ENCODE measurements at regions not wholly inside any gene's neighbourhood (a gene's known extent, or its start where the extent isn't known, plus 50 kb on each side); places are given as distances from the start of the nearest gene placed in this dataset.
"Not testable (repeated sequence)": the region's sequence is repeated elsewhere in the genome, so short reads cannot be mapped to it uniquely, and the experiment has no call there.

DNA sequence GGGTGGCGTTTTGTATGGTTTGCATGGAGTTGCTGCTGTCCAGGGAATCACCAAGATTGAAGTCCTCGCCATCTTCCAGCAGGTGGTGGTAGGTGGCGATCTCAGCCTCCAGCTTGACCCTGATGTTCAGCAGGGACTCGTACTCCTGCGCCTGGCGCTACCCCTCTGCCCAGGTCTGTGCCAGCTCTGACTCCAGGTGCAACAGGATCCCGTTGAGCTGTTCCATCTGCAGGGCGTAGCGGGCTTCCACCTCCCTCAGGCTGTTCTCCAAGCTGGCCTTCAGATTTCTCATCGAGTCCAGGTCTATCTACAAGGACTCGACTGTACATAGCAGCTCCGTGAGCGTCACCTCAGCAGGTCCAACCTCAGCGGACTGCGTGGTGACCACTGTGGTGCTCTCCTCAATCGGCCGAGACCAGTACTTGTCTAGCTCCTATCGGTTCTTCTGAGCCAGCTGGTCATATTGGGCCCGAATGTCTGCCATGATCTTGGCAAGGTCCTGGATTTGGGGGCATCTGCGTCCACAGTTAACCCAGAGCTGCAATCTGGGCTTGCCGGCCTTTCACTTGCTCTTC, 1584.8 kb upstream of the ACO1 start:
- no peak for DNase-seq

DNA sequence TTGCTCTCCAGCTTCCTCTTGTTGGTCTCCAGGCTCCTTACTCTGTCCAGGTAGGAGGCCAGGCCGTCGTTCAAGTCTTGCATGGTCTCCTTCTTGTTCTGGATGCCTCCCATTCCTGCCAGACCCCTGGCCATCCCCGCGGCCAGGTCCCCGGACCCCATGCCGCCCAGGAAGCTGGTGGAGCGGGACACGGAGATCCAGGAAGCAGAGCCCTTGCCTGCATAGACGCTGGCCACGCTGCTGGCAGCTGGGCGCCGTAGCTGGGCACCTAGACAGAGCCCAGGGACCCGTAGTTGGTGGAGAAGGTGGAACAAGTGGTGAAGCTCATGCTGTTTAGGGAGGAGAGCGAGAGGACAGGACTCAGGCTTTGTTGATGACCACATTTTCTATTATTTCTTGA, 1584.0 kb upstream of the ACO1 start:
- no peak for DNase-seq

DNA sequence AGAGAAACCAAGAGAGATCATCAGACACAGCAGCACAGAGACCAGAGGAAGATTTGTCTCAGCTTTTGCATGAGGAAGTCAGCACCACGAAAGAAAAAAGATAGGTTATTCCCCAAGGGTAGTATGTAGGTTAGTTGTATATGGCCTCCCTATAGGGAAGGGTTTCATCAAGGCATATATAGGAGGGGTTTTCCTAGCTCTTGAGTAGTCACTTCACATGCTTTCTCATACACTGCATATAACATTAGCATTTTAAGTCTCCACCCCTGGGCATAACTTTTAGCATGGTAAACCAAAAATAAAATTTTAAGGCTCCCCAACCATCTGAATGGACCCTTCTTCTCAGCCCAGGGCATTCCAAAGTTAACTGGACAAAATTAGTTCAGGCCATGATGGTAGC, 1571.6 kb upstream of the ACO1 start:
- no peak for DNase-seq

DNA sequence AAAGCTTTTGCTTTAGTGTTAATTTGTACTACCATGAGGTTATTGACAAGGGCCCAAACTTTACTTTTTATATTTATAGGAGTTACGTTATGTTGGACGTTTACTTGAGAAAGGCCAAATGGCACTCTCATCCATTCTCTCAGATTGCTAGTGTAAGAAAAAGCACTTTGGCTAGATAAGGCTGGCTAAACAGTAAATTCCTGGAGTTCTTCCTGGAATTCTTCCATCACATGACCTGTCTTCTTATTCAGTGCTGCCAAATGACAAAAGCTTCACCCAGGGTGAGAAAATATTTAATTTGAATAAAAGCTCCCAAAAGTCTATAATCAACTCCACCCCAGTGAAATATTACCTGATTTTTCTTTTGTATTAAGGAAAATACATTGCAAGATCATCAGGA, 1568.9 kb upstream of the ACO1 start:
- no peak for DNase-seq

DNA sequence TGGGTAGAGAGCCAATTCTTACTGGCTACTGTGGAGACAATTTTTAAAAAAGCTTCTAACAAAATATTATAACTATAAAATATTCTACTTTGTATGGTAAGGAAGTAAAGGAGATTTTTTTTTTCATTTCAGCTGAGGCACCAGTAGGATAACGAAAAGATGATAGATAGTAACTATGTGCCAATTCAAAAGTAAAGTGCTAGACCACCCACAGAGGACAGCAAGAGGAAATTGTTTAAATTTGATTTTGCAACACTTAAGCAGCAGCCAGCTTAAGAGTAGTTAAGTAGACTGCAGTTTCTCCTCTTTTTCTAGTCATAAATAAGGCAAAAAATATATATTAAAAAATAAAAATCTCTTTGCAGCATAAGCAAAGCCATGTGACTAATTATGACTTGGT, 1539.3 kb upstream of the ACO1 start:
- no peak for DNase-seq

DNA sequence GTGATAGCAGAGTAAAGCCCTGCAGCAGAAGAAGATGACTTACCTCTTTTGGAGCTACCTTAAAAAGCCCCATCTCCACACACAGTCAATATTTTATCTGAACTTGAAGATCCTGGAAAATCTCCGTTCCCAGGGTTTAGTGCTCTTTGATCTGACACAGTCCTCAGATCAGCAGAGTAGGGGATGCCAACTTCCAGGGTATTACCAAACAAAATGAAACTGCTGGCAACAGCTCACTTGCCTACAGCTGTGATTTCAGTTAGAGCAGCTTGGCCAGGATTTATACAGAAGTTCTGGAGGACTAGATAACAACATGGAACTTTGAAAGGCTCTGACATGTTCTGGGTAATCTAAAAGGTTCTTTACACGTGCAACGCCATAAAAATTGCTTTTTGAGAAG, 1537.8 kb upstream of the ACO1 start:
- no peak for DNase-seq

DNA sequence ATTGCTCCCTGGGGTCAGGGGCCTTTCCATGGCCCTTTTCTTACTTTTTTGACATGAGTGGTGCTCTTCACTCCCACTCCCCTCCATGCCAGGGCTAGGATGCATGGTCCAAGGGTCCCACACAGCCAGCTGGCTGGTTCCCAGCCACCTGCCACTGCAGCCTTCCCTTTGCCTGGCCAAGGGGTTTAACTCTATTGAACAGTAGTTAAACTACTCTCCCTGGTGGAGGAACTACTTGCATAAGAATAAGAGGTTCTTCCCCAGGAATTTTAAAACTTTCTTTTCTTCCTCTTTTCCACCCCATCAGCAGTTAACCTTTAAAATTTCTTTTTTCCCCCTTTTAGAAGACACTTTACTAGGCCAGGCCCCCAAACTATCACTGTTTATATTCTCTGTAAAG, 1532.8 kb upstream of the ACO1 start:
- no peak for DNase-seq

DNA sequence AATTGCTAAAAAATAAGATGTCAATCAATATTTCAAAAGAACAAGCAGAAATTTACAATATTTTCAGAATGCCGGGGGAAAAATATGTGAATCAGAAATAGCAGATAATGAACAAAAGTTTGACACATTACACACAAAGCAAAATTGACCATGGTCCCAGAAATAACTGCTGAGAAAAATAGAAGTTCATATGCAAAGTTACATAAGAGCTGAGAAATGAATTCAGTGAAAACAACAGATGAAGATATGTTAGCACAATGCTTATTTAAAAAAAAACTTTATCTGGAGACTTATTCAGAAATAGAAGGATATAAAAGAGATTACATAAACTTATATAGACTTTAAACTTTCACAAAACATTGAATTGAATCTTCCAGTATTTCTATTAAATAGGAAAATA, 1483.7 kb upstream of the ACO1 start:
- DNase-seq = no peak

DNA sequence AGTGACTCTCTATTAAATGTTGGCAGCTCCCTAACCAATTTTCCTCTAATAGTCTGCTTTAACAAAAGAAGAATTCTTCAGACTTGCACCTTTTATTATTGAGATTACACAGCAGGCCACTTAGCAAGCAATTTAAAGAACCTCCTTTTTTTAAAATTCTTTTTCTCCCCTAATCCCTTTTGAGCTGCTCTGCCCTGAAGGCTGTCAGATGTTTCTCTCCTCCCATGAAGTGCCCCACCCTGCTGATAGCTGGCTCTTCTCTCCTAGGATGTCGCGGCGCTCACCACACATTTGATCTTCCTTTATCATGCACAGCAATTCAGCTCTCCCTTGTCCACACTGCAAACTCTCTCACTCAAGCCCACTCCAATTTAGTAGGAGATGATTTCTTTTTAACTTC, 1471.1 kb upstream of the ACO1 start:
- DNase-seq = no peak

DNA sequence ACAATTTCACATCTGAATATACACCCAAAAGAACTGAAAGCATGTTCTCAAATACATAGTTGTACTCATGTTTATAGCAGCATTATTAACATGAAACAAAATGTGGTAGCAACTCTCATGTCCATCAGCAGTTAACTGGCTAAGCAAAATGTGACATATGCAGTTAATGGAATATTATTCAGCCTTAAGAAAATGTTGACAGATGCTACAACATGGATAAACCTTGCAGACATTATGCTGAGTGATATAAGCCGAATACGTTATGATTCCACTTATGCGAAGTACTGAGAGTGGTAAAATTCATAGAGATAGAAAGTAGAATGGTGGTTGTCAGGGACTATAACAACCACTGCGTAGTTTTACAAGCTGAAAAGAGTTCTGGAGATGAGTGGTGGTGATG, 1469.0 kb upstream of the ACO1 start:
- no peak for DNase-seq

DNA sequence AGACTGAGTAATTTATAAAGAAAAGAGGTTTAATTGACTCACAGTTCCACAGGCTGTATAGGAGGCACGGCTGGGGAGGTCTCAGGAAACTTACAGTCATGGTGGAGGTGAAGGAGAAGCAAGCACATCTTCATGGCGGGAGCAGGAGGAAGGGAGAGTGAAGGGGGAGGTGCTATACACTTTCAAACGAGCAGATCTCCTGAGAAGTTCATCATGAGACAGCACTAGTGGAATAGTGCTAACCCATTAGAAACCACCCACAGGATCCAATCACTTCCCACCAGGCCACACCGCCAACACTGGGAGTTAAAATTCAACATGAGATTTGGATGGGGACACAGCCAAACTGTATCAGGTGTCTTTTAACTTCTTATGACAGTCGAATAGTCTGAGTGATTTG, 1459.3 kb upstream of the ACO1 start:
- no peak for DNase-seq

DNA sequence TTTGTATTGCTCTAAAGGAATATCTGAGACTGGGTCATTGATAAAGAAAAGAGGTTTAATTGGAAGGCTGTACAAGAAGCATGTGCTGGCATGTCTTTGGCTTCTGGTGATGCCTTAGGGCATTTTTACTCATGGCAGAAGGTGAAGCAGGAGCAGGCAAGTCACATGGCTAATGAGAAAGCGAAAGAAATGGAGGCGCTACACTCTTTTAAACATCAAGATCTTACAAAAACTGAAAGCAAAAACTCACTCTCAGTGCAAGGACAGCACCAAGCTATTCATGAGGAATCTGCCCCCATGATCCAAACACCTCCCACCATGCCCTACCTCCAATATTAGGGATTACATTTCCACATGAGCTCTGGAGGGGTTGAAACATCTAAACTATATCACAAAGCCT, 1458.8 kb upstream of the ACO1 start:
- no peak for DNase-seq

DNA sequence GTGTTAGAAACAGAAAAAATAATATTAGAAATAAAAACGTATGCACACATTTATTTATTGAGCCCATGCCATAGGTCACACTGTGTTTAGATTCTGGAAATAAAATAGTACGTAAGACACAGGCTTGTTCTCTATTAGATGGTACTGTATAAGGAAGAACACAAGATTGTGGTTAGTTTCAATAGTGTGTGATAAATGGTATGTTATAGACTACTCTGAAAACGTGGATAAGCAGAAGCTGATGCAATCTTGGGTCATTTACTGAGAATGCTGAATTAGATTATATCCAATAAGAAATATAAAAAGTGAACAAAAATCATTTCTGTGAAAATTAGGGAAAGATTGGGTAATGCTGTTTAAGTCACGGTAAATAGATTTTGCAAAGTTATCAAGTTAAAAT, 1456.4 kb upstream of the ACO1 start:
- DNase-seq = no peak

DNA sequence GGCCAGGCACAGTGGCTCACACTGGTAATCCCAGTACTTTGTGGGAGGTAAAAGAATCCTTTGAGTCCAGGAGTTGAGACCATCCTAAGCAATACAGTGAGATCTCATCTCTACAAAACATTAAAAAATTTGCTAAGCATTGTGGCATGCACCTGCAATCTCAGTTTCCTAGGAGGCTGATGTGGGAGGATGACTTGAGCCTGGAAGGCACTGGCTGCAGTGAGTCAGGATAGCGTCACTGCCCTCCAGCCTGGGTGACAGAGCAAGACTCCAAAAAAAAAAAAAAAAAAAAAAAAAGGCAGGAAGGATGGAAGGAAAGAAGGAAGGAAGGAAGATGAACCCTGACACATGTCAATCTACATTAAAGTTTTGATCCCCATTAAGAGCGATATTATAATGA, 1452.2 kb upstream of the ACO1 start:
- no peak for DNase-seq

DNA sequence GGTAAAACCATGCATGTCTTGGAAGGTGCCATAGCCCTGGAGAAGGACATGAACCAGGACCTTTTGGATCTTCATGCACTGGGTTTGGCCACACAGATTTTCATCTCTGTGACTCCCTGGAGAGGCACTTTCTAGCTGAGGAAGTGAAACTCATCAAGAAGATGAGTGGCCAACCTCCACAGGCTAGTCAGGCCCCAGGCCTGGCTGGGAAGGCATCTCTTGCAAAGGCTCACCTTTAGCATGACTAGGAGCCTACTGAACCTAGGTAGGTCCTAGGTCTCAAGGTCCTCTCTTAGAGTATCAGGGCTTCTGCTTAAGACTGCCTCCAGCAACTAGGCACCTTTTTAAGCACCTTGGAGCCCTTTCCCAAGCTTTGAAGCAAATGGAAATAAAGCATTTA, 1448.7 kb upstream of the ACO1 start:
- no peak for DNase-seq

DNA sequence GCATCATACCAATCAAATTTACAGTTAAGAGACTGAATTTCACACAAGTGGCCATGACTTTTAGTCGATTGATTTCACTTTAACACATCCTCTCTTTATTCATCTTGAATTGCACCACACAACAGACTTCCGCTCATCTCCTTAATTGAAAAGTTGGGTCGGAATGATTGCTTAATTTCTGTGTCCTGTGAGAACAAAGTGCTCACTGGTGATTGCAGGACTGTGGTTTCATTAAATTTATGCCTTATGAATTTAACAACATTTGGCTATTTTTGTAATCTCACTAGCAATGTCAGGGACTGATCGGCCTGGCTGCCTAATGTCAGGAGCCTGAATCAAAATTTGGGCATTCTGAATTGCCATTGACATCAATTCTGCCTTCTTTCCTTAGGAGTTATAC, 1447.3 kb upstream of the ACO1 start:
- no peak for DNase-seq

DNA sequence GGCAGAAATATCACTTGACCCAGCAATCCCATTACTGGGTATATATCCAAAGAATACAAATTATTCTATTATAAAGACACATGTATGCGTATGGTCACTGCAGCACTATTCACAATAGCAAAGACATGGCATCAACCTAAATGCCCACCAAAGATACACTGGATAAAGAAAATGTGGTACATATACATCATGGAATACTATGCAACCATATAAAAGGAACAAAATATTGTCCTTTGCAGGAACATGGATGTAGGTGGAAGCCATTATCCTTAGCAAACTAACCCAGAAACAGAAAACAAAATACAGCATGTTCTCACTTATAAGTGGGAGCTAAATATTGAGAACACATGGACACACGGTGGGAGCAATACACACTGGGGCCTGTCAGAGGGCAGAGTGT, 1441.6 kb upstream of the ACO1 start:
- not testable (repeated sequence) for DNase-seq

DNA sequence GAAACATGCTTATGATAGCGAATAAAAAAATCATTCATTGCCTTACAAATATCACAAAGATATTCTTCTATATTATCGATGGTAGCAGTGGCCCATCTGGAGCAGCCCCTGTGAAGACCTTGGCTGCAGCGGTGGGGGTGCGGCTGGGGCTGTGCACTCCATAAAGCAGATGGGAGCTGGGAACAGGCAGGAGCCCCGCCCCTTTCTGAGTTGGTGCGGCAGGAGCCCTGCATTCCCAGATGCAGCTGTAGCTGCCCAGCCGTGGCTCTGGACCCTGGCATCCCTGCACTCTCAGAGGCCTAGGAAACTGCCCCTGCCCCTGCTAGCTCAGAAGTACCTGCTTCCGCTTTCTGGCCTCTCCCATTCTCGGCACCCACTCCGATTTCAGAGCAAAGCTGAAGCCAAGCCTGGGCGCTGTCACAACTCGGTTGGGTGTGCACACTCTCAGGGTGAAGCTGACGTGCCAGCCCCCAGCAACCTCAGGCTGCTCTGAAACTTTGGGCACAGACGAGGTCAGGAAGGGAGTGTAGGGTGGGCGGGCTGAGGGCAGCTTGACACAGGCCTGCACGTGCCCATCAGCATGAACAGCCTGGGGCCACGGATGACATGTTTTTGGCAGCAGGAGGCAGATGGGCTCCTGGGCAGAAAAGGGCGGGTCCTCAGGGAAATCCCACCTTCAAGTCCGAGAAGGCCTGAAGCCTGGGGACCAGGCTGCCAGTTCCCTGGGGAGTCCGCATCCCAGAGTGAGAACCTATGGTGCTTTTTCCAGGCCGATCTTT, 1440.8 kb upstream of the ACO1 start:
- no peak for DNase-seq

DNA sequence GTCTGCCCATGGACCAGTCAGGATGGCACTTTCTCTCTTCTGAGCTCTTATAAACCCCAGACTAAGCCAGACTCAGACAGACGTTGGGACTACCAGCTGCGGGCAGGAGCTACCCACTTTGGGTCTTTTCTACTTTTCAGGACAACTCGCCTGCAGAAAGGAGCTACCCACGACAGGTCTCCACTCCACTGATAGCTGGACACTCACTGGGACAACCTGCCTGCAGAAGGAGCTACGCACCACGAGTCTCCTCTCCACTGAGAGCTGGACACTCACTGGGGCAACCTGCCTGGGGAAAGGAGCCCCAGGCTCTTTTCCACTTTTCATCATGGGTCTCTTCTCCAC, 1440.2 kb upstream of the ACO1 start:
- DNase-seq = no peak

DNA sequence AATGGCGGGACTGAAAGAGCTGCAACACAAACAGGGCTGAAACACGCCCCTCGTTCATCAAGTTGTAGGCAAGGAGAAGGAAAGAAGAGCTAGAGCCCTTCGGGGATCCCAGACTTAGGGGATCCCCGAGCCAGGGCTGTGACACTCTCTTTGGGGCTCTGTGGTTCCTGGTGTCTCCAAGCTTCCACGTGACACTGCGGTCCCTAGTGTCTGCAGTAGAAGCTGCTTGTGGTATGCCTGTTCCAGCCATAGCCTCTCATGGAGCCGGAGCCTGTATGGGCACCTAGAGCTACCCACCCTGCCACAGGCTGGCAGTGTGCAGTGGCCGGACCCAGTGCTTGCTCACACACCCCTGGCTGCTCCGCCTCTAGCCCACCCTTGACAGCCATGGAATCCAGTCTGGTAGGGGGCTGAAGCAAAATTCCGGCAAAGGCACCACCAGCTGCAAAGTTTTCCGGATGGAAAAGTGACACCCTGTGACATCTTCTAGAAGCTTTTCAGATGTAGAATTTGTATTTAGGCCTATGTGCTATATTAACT, 1439.6 kb upstream of the ACO1 start:
- no peak for DNase-seq

DNA sequence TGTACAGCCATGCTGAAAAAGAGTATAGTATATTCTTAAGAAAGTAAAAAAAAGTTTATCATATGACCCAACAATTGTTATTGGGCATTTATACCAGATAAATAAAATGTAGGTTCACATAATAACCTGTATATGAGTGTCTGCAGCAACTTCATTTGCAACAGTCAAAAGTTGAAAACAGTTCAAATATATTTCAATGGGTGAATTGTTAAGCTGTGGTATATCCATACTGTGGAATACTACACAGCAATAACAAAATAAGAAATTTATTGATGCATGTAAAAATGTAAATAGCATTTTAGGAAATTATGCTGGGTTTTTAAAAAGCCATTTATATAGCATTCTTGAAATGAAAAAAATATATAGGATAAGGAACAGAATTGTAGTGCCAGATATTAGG, 1420.1 kb upstream of the ACO1 start:
- DNase-seq = no peak

DNA sequence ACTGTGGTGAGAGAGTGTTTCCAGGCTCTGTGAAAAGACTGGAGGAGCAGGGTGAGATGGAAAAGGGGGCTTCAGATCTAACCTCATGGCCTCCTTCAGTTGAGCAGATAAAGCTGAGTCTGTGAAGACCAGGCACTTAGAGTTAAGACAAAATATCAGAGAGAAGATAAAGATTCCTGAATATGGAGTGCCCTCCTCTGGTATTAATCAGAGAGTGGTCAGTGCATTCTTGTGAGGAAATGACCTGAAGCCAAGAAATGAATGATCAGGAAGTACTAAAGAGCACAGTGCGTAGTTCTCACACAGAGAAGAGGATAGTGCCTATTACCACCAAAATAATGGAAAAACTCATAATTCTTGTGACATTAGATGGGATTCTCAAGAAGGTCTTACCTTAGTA, 1417.0 kb upstream of the ACO1 start:
- no peak for DNase-seq

DNA sequence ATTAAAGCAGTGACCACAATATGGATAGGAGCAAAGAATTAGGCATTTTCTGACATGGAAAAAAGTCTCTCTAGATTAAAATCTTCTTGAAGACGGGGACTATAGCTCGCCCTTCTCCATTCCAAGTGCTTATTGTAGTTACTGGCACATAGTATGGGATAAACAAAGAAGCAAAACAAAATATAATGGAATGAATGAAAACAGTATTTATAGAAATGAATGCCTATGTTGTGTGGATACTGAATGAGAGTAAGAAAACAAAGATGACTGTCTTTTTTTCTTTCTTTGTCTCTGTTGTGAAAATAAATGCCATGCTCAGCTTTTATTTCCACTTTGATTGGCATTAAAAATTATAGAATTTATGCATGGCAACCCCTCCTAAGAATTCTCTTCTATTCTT, 1414.3 kb upstream of the ACO1 start:
- no peak for DNase-seq

DNA sequence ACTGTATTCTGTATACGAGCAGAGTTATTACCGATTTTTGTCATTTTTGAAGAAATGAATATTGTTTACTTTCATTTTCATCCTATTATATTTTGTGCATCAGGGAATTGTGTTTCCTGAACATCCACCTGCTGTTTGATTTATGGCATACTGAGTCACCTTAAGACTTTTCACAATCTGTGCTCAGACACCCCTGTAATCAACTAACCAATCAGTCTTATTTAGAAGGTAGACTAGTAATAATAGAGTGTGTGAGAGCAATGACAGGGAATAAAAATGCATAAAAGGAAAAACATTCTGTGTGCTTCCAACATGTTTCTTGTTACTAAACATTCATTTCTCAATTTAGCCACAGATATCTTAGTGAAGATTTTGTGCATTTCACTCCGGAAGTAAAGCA, 1413.6 kb upstream of the ACO1 start:
- DNase-seq = no peak

DNA sequence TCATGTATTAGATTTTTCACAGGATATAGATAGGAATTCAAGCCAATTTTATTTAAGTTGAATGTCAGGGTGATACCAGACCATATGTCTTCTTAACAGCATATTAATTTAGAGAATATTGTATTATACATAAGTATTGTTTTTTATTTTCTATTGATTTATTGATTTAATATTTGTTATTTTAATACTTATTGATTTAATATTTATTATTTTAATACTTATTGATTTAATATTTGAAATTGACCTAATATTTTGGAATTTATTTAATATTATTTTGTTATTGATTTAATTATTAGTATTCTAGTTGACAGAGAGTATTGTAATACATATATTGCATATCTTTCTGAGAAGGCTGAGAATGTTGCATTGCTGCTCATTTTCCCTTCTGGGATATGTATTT, 1411.8 kb upstream of the ACO1 start:
- no peak for DNase-seq
